HG02763 (cell line): ENCODE measurements at regions not wholly inside any gene's neighbourhood (a gene's known extent, or its start where the extent isn't known, plus 50 kb on each side); places are given as distances from the start of the nearest gene placed in this dataset.
A peak's percentile ranks its signal among the peaks of the same experiment; 100 is the strongest.

Experiments used
- ATAC-seq: cut with Tn5 transposase; IDR thresholded peaks from one replicate; pipeline ENCODE4 v1.9.1; 2021; ENCODE audit warnings: mild to moderate bottlenecking, moderate library complexity; ENCODE audit not compliant: unreplicated experiment

- ATAC-seq: no peak
Observed at GRCh38 chr2:201968476-201968875, 65.2 kb upstream of the FZD7 start.

- ATAC-seq: no peak
Observed at GRCh38 chr2:201969241-201969937, 64.3 kb upstream of the FZD7 start.

- no peak for ATAC-seq
Observed at GRCh38 chr2:201969938-201970785, 63.5 kb upstream of the FZD7 start.

- ATAC-seq: no peak
Observed at GRCh38 chr2:201970786-201971108, 62.9 kb upstream of the FZD7 start.

GRCh38 chr2:201971531-201972228 lies 62.0 kb upstream of the FZD7 start:
- no peak for ATAC-seq

DNA sequence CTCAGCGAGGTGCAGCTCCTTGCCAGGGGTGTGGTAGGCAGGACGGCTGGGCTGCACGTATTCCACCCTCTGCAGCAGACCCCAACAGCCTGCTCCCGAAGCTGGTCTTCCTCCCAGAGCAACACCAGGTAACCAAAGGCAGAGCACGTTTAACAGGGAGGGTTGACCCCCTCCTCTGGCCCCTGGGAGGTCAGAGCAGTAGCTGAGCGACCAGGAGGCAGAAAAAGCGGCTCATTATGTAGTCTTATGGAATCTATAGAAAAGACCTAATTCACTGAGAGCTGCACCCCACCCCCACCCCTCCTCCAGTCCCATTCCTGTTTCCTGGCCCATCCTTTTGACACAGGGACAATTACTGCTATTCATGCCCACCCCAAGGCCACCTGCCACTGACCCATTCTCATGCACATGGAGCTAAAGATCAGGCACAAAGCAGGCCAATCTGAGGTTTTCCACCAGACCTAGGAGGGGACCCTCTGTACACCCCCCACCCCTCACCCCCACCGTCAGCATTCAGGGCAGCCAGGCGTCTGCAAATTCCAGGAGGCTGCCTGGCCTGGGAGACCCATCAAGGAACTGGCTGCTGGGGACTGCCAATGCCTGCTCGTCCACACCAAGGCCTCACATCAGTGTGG lies 60.9 kb upstream of the FZD7 start:
- ATAC-seq: no peak

DNA sequence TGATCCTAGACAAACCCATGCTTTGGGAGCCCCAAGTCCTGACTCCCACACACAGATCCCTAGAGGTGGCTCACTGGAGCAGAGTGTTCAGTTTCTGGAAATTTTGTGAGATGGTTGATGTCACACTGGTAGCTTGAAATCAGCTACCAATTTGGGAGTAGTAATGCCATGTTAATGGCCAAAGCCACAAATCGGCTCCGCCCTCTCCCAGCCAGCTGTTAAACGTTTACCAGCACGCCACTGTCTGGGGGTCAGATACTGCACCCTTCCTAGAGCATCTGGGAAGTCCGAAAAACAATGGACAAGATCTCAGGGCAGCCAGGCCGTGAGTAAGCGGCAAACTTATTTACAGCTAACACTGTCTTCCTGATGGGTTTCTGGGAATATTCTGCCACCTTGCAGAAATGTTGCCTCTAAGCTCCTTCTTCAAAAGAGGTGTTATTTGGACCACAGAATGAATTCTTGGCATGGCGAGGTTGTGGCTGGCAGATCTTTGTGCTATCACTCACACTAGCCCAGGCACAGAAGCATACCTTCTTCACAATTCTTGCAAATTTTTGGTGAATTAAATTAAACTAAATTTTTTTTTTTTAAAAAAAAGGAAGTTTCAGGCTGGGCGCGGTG lies 60.2 kb upstream of the FZD7 start:
- no peak for ATAC-seq

GRCh38 chr2:201974171-201975100 lies 59.2 kb upstream of the FZD7 start:
- ATAC-seq: no peak

DNA sequence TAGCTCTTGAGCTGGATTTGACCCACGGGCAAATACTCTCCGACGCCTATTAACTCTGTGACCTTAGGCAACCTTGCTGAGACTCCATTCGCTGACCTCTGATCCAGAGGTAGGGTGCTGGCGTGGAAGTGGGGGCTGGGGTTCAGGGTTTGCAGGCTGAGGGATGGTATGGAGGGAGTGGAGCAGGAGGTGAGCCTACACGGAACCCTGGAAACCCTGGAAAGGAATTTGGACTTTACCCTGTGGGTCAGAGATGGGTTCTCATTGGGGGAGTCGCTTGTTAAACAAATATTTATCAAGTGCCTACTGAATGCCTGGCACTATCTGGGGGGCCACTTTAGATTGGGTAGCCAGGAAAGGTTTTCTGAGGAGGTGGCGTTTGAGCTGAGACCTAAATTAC lies 58.2 kb upstream of the FZD7 start:
- ATAC-seq: no peak

DNA sequence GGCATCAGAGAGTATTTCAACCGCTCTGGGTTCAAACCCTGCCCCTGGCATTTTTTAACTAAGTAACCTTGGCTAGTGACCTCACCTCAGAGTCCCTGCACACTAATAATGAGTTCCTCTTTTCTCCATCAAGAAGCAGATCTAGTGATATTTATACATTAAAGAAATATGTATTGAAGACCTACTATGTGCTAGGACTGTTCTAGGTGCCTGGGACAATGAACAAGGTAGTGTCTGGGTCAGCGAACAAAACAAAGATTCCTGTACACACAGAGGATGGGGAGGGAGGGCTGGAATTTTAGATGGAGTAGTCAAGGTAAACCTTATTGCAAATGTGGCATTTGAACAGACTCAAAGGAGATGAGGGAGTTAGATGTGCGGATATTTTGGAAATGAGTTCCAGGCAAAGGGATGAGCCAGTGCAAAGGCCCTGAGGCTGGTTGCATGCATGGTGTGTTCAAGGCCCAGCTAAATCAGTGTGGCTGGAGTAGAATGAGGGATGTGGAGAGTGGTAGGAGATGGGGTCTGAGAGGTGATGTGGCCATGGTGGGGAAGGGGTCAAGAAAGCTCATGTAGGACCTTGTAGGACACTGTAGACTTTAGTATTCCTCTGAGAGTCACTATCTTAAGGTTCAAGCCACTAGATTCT lies 57.6 kb upstream of the FZD7 start:
- no peak for ATAC-seq

GRCh38 chr2:201977651-201978050 lies 56.0 kb upstream of the FZD7 start:
- no peak for ATAC-seq

GRCh38 chr2:201978333-201978732 lies 55.3 kb upstream of the FZD7 start:
- ATAC-seq: no peak

- no peak for ATAC-seq
Observed at GRCh38 chr2:201978986-201979385, 54.7 kb upstream of the FZD7 start.

- ATAC-seq: peak; percentile 52
Observed at GRCh38 chr2:201980389-201980821, 53.2 kb upstream of the FZD7 start.

DNA sequence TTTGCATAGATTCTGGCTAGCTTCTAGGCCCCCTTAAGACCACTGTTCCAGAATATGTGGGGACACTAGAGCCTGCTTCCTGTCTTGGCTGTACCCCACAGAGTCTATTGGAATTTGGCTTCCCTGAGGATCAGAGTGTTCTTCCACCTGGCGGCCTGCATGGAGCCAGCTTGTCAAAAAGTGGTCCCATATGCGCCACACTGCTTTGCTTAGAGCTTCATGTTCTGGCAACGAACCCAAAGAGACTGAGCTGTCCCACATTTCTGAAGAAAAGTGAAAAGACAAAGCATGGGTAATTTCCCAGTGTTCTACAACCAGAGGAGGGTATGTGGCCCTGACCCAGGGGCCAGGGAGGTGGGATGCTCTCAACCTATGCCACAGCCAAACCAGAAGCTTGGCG lies 52.7 kb upstream of the FZD7 start:
- ATAC-seq: no peak

GRCh38 chr2:201983174-201983573 lies 50.5 kb upstream of the FZD7 start:
- ATAC-seq: no peak

GRCh38 chr2:201983800-201984199 lies 49.9 kb upstream of the FZD7 start:
- no peak for ATAC-seq
